IPS-NIHi7 (cell line): ENCODE measurements at regions not wholly inside any gene's neighbourhood (a gene's known extent, or its start where the extent isn't known, plus 50 kb on each side); places are given as distances from the start of the nearest gene placed in this dataset.
"Not testable (repeated sequence)": the region's sequence is repeated elsewhere in the genome, so short reads cannot be mapped to it uniquely, and the experiment has no call there.

ENCODE experiments used
- DNase-seq: peaks from one replicate; pipeline ENCODE4 v3.0.0; 2012; ENCODE audit warnings: mixed read lengths; ENCODE audit errors: extremely low spot score

GRCh38 chr2:53366543-53366942 lies 401.1 kb upstream of the CHAC2 start:
- no peak for DNase-seq

- no peak for DNase-seq
Observed at GRCh38 chr2:53362934-53363333, 404.7 kb upstream of the CHAC2 start.

DNA sequence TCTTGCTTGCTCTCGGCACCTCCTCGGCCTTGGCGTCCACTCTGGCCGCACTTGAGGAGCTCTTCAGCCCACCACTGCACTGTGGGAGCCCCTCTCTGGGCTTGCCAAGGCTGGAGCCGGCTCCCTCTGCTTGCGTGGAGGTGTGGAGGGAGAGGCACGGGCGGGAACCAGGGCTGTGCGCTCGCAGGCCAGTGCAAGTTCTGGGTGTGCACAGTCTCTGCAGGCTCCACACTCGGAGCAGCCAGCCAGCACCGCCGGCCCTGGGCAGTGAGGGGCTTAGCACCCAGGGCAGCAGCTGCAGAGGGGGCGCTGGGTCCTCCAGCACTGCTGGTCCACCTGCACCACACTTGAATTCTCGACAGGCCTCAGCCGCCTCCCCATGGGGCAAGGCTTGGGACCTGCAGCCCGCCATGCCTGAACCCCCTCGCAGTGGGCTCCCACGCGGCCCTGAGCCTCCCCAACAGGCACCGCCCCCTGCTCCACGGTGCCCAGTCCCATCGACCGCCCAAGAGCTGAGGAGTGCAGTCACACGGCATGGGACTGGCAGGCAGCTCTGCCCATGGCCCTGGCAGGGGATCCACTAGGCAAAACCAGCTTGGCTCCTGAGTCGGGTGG lies 411.2 kb upstream of the CHAC2 start:
- no peak for DNase-seq

- DNase-seq = no peak
Observed at GRCh38 chr2:53353135-53354114, 414.2 kb upstream of the CHAC2 start.

DNA sequence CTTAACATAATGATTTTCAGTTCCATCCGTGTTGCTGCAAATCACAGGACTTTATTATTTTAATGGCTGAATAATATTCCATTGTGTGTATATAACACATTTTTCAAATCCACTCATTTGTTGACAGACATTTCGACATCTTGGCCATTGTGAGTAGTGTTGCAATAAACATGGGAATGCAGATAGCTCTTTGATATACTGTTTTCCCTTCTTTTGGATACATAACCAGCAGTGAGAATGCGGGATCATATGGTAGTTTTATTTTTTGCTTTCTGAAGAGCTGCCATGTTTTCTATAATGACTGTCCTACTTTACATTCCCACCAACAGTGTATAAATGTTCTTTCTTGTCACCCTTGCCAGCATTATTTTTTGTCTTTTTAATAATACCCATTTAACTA lies 420.3 kb upstream of the CHAC2 start:
- DNase-seq = no peak

DNA sequence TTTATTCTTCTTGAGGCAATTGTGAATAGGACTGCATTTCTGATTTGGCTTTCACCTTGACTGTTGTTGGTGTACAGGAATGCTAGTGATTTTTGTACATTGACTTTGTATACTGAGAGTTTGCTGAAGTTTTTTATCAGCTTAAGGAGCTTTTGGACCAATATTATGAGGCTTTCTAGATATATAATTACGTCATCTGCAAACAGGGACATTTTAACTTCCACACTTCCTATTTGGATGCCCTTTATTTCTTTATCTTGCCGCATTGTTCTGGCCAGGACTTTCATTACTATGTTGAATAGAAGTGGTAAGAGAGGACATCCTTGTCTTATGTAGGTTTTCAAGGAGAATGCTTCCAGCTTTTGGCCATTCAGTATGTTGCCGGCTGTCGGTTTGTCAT lies 425.4 kb upstream of the CHAC2 start:
- no peak for DNase-seq

GRCh38 chr2:53334610-53335009 lies 433.0 kb upstream of the CHAC2 start:
- no peak for DNase-seq

GRCh38 chr2:53331667-53332066 lies 435.9 kb upstream of the CHAC2 start:
- DNase-seq = no peak

GRCh38 chr2:53317861-53318260 lies 449.7 kb upstream of the CHAC2 start:
- no peak for DNase-seq

DNA sequence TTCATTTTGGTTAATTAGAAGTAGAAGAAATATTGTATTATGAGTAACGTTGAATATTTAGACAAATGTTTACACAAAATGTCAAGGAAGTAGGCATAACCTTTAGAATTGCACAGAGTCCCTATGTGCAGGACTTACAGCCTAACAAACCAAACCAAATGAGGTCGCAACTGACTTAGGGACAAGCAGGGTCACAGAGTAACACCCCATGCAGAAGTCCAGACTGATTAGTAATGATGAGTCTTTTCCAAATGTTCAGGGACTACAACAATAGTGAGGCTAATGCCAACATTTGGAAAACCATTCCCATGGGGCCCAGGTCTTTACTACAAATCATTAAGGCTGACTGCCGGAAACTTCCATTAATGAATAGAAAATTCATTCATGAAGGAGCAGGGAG lies 452.5 kb upstream of the CHAC2 start:
- no peak for DNase-seq

DNA sequence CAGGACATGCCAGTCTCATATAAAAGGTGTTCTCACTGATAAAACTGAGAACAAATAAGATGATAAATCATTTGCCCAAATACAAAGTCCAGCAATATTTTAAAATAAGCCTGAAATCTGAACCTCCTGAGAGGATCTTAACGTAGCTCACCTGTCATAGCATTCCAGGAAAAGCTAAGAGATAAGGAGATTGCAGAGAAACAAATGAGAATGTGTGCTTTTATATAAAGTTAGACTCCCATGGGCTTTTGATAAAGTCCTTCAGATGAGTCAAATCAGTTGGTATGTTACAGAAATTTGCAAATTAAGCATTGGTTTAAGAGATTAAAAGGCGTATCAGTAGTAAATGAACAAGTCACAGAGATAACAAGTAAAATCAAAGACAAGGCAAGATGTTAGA lies 452.9 kb upstream of the CHAC2 start:
- no peak for DNase-seq

DNA sequence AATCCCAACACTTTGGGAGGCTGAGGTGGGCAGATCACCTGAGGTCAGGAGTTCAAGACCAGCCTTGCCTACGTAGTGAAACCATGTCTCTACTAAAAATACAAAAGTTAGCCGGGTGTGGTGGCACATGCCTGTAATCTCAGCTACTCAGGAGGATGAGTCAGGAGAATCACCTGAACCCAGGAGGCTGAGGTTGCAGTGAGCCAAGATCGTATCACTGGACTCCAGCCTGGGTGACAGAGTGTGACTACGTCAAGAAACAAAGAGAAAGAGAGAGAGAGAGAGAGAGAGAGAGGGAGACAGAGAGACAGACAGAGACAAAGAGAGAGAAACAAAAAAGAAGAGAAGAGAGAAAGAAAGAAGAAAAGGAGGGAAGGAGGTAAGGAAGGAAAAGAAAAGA lies 454.0 kb upstream of the CHAC2 start:
- DNase-seq = not testable (repeated sequence)

DNA sequence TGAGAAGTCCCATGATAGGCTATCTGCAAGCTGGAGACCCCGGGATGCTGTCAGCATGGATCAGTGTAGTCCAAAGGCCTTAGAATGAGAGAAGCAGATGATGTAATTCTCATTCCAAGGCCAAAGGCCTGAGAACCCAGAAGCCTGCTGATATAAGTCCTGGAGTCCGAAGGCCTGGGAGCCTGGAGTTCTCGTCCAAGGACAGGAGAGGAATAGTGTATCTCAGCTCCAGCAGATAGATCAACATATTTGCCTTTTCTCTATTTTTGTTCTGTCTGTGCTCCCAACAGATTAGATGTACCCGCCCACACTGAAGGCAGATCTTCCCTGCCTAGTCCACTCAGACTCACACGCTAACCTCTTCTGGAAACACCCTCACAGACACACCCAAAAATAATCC lies 454.9 kb upstream of the CHAC2 start:
- no peak for DNase-seq

- no peak for DNase-seq
Observed at GRCh38 chr2:53312181-53312580, 455.4 kb upstream of the CHAC2 start.

GRCh38 chr2:53303012-53303578 lies 464.5 kb upstream of the CHAC2 start:
- no peak for DNase-seq

DNA sequence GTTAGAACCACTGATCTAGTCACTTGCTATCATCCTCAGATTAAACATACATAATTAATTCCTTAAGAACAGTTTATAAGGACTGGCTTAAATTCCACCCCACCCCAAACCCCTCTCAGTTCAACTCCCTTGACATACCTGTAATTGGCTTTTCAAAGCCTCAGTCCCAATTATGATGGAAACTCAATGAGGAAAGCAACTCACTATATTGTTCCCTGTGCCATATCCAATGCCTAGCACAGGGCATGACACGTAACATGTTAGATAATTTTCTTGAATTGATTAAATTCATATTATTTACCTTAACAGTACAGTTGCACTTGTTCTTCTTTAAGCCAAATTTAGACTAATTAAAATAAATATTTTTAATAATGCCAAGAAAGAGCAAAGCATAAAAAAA lies 465.1 kb upstream of the CHAC2 start:
- no peak for DNase-seq

DNA sequence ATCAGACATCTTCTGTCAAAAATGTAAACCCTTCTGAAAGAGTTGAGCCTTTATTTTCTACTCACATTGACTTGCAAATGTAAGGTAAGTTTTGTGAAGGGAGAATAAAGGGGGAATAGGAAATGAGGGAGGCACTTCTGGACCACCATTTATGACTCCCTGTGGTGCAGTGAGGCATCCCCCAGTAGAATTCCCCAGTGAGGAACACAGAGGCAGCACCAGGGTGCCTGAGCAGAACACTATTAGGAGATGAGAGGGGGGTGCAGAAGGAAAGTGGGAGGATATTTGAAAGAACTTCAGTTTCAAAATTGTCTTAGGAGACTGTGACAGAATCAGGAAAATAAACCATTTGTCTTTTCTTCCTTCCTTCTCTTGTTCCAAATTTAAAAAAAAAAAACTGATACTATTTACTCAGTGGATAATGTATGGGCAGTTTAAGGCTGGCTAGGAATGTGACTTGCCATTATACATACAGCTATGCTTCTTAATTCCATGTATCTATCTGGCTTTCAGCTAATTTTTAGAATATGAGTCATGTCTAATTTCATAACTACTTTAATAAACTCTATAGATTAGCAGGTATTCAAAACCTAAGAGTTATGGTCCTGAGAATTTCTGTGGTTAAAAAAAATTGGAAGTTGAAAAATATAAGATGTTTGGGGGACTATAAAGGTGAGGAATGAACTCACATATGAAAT lies 478.1 kb upstream of the CHAC2 start:
- DNase-seq = no peak

DNA sequence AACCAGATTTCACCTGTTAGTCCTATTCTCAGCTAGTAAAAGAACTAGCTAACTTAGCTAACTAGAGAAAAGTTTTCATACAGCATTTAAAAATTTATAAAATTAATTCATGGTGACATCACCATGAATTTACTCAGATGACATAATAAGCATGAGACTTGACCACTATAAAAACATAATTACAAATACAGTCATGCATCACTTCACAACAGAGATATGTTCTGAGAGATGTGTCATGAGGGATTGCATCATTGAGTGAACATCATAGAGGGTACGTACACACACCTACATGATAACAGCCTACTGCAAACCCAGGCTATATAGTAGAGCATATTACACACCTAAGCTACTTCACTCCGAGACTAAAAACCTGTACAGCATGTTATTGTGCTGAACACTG lies 481.3 kb upstream of the CHAC2 start:
- no peak for DNase-seq

DNA sequence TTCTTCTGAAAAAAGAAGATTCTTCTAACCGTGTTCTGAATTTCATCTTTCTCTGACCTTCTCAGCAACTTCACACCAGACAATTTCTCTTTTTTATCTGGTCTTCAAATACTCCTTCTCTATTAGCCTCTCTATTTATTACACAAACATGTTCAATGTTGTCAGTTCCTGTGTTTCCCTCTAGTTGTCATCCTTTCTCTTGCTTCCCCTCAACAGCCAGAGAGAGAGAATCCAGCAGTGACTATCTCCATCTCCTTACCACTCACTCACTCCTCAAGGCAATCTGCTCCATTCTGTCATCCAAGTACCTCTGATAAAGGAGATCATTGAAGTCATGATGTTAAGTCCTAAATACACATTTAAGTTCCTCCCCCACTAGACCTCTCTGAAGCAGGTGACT lies 491.9 kb upstream of the CHAC2 start:
- DNase-seq = no peak

- DNase-seq = no peak
Observed at GRCh38 chr2:53268626-53269025, 499.0 kb upstream of the CHAC2 start.

GRCh38 chr2:53268086-53268485 lies 499.5 kb upstream of the CHAC2 start:
- DNase-seq = no peak

DNA sequence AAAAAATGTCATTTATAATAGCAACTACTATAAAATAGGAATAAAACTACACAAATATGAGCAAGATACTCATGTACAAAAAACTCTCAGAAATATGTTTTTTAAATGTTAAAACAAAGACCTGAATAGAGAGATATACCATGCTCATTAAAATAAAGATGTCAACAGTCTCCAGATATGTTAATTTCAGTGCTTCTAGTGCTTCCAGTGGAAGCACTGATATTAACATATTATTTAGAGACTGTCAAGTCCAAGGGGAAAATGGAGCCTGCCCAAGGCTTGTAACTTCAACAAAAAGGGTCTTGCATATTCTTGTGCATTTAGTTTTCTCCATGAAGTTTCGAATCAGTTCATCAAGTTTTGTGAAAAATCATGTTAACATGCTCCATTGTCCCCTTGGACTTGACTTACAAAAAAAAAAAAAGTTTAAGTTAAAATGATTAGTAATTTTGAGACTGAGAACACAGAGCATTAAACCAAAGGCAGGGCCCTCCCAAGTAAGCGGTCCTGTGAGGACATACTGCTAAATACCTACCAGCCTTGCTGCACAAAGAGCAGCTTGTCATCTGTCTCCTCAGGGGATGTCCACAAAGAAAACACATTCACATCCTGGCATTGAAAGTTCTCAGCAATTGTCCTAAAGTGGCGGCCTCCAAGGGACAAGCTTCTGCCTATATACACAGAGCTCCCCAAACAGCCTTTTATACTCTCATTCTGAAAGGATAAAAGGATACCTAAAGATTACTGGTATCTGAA lies 501.9 kb upstream of the CHAC2 start:
- no peak for DNase-seq
